Keratinocyte (primary cell): ENCODE measurements at regions not wholly inside any gene's neighbourhood (a gene's known extent, or its start where the extent isn't known, plus 50 kb on each side); places are given as distances from the start of the nearest gene placed in this dataset.

Source experiments
- DNase-seq: peaks from one replicate; pipeline ENCODE4 v3.0.0-alpha.2; 2011; ENCODE audit warnings: low read depth, missing footprints, low spot score
- FAIRE-seq: peaks from 2 replicates; lab custom pipeline; 2011; peaks lifted over from hg19 to GRCh38; lab: Jason Lieb, UNC
- H2AFZ ChIP-seq: 2 replicates; pipeline ENCODE4 v1.6.0; 2012; ENCODE audit warnings: low read length, control low read depth, inconsistent platforms; ENCODE audit not compliant: control insufficient read depth
- H3K27ac ChIP-seq: 2 replicates; pipeline ENCODE4 v1.5.1; 2011; ENCODE audit warnings: low read length; ENCODE audit not compliant: control insufficient read depth, insufficient read depth
- H3K27me3 ChIP-seq: 3 replicates; pipeline ENCODE4 v1.6.0; 2011; ENCODE audit warnings: low read length; ENCODE audit not compliant: control insufficient read depth, insufficient read depth; ENCODE audit errors: extremely low read depth
- H3K36me3 ChIP-seq, 2 experiments: 2 replicates in 1 of 2; 3 replicates in 1 of 2; pipeline ENCODE4 v1.5.1; 2011; ENCODE audit warnings: low read length in 2 of 2, mild to moderate bottlenecking in 1 of 2; ENCODE audit not compliant: control insufficient read depth in 2 of 2, insufficient read depth in 2 of 2; ENCODE audit errors: extremely low read depth in 1 of 2
- H3K4me1 ChIP-seq: 3 replicates; pipeline ENCODE4 v1.5.1; 2011; ENCODE audit warnings: low read length; ENCODE audit not compliant: control insufficient read depth, insufficient read depth; ENCODE audit errors: extremely low read depth
- H3K4me2 ChIP-seq: 3 replicates; pipeline ENCODE4 v1.6.0; 2011; ENCODE audit warnings: low read depth, low read length; ENCODE audit not compliant: control insufficient read depth, insufficient read depth; ENCODE audit errors: extremely low read depth
- H3K4me3 ChIP-seq, 3 experiments: fragments of 200-600 bp in 1 of 3; sonication (generic) in 1 of 3; 2 replicates in 2 of 3; 3 replicates in 1 of 3; pipeline ENCODE4 v1.5.1; 2011 to 2016; ENCODE audit warnings: low read length in 3 of 3, mild to moderate bottlenecking in 3 of 3, control low read depth in 2 of 3, inconsistent platforms in 1 of 3, low read depth in 1 of 3, mixed read lengths in 1 of 3, mixed run types in 1 of 3, moderate library complexity in 1 of 3; ENCODE audit not compliant: control insufficient read depth in 2 of 3, insufficient read depth in 2 of 3; ENCODE audit errors: extremely low read depth in 1 of 3
- H3K79me2 ChIP-seq: 2 replicates; pipeline ENCODE4 v1.6.0; 2012; ENCODE audit warnings: low read length; ENCODE audit not compliant: control insufficient read depth, insufficient read depth
- H3K9ac ChIP-seq: 3 replicates; pipeline ENCODE4 v1.6.0; 2011; ENCODE audit warnings: low read length; ENCODE audit not compliant: control insufficient read depth, insufficient read depth; ENCODE audit errors: extremely low read depth
- H3K9me1 ChIP-seq: 3 replicates; pipeline ENCODE4 v1.6.0; 2011; ENCODE audit warnings: low read length; ENCODE audit not compliant: control insufficient read depth, insufficient read depth; ENCODE audit errors: extremely low read depth
- H3K9me3 ChIP-seq: 2 replicates; pipeline ENCODE4 v1.5.1; 2012; ENCODE audit warnings: low read depth, low read length; ENCODE audit not compliant: control insufficient read depth
- H4K20me1 ChIP-seq: 3 replicates; pipeline ENCODE4 v1.6.0; 2011; ENCODE audit warnings: low read length; ENCODE audit not compliant: control insufficient read depth, insufficient read depth; ENCODE audit errors: extremely low read depth
- EZH2 ChIP-seq: IDR thresholded peaks from one replicate; pipeline ENCODE4 v1.6.1; 2012; ENCODE audit warnings: inconsistent platforms, mild to moderate bottlenecking, low read length, moderate library complexity
- dilution Hi-C: fragments of 300-500 bp; cut with MboI; formaldehyde crosslinking; loops from one replicate; pipeline ENCODE4 v1.7.0; 2020; ENCODE audit warnings: low sequenced_read_pairs; ENCODE audit not compliant: extremely low pct_ligation_motif_present
- TF ChIP-seq, protein P1 (sequence below), 3 experiments: IDR thresholded peaks in 1 of 3; conservative IDR thresholded peaks in 1 of 3; optimal IDR thresholded peaks in 1 of 3; 2 replicates in 2 of 3; 3 replicates in 1 of 3; pipeline versions ENCODE3 to v1.5.1; 2011; ENCODE audit warnings: low read length in 3 of 3, mild to moderate bottlenecking in 3 of 3, moderate library complexity in 2 of 3, control low read depth in 1 of 3, inconsistent platforms in 1 of 3; ENCODE audit not compliant: insufficient read depth in 2 of 3; ENCODE audit errors: extremely low read depth in 1 of 3

DNA sequence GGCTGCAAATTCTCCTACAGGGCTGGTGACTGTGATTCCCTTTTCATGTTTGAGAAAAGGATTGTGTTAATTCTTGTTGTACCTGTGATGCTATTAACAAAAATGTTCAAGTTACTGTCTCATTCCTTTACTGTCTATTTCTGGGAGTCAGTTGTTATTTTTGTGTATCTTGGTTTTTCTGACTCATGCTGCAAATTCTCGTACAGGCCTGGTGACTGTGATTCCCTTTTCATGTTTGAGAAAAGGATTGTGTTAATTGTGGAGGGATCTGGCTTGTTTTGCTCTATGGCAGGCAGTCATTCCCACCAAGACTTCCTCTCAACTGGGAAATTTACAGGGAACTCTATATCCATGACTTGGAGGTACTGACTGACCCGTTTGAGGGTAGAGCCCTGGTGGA is 693.4 kb upstream of the INTU start:
- Histone ChIP-seq H3K9me3 (no peaks in the 10 kb centered on the region), H3K79me2 (no peaks in the 10 kb centered on the region), H3K9me1 (no peaks in the 10 kb centered on the region), H3K4me1 (peaks cover 13% of the 10 kb centered on the region), H3K9ac (no peak overlapping the region), H3K4me2 (peak overlapping the region; percentile 27), H3K36me3 (no peaks in the 10 kb centered on the region), H3K27ac (peak overlapping the region; percentile 58), H2AFZ (peak overlapping the region; percentile 77), H3K27me3 (no peaks in the 10 kb centered on the region), H4K20me1 (no peaks in the 10 kb centered on the region), H3K4me3 (no peak overlapping the region)
- TF ChIP-seq, protein P1, sequence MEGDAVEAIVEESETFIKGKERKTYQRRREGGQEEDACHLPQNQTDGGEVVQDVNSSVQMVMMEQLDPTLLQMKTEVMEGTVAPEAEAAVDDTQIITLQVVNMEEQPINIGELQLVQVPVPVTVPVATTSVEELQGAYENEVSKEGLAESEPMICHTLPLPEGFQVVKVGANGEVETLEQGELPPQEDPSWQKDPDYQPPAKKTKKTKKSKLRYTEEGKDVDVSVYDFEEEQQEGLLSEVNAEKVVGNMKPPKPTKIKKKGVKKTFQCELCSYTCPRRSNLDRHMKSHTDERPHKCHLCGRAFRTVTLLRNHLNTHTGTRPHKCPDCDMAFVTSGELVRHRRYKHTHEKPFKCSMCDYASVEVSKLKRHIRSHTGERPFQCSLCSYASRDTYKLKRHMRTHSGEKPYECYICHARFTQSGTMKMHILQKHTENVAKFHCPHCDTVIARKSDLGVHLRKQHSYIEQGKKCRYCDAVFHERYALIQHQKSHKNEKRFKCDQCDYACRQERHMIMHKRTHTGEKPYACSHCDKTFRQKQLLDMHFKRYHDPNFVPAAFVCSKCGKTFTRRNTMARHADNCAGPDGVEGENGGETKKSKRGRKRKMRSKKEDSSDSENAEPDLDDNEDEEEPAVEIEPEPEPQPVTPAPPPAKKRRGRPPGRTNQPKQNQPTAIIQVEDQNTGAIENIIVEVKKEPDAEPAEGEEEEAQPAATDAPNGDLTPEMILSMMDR (optimal IDR thresholded peaks at IDR 0.05 in 1 of 3, IDR thresholded peaks at IDR 0.05 in 1 of 3, conservative IDR thresholded peaks at IDR 0.05 in 1 of 3; ENCODE audit: extremely low read depth in 1 of 3, insufficient read depth in 2 of 3, low read length in 3 of 3) = no peak
- TF ChIP-seq EZH2 = no peak
- DNase-seq (no peak), FAIRE-seq (peak; percentile 91)
- dilution Hi-C loops = no loop called here

DNA sequence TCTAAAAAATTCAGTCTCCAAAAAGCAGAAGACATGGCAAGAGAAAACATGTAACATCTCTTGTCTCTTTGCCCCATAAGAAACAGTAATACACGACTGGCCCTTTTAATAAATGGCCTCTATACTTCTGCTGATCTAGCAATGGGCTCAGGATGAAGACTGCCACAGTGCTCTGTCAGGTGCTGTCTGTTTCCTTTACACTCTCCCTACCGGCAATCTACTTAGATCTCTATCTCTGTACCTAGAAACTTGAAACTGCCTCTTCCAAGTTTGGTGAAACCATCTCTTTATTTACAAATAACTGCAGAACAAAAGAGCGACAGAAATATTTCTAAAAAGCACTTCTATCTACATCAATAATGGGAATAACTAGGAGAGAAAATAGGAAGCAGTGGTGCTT is 685.2 kb upstream of the INTU start:
- no peaks in the 10 kb centered on the region for H3K9me3 ChIP-seq
- no peaks in the 10 kb centered on the region for H3K79me2 ChIP-seq
- no peak overlapping the region for H3K4me3 ChIP-seq
- no peaks in the 10 kb centered on the region for H4K20me1 ChIP-seq
- H3K9ac ChIP-seq = no peak overlapping the region
- DNase-seq (no peak), FAIRE-seq (no peak)
- no peaks in the 10 kb centered on the region for H3K27me3 ChIP-seq
- H3K4me2 ChIP-seq = no peak overlapping the region
- TF ChIP-seq EZH2 = no peak
- TF ChIP-seq, protein P1 (optimal IDR thresholded peaks at IDR 0.05 in 1 of 3, IDR thresholded peaks at IDR 0.05 in 1 of 3, conservative IDR thresholded peaks at IDR 0.05 in 1 of 3; ENCODE audit: extremely low read depth in 1 of 3, insufficient read depth in 2 of 3, low read length in 3 of 3) = no peak
- no peaks in the 10 kb centered on the region for H3K4me1 ChIP-seq
- no peak overlapping the region for H3K27ac ChIP-seq
- no peaks in the 10 kb centered on the region for H3K36me3 ChIP-seq
- dilution Hi-C loops = no loop called here
- H3K9me1 ChIP-seq = no peaks in the 10 kb centered on the region
- peak overlapping the region; percentile 40 for H2AFZ ChIP-seq
